Fibroblast of lung (primary cell): ENCODE measurements at regions not wholly inside any gene's neighbourhood (a gene's known extent, or its start where the extent isn't known, plus 50 kb on each side); places are given as distances from the start of the nearest gene placed in this dataset.

Source experiments
- EZH2 ChIP-seq: IDR thresholded peaks from 2 replicates; pipeline ENCODE4 v1.5.1; 2012; ENCODE audit warnings: low read length, control low read depth, mild to moderate bottlenecking; ENCODE audit errors: missing control alignments
- TF ChIP-seq, protein P1 (sequence below), 2 donors: IDR thresholded peaks in 1 of 2; conservative IDR thresholded peaks in 1 of 2; 1 replicate in 1 of 2; 2 replicates in 1 of 2; pipeline ENCODE4 v1.5.1; 2011 to 2012; ENCODE audit warnings: low read length in 2 of 2, control low read depth in 1 of 2, inconsistent platforms in 1 of 2, low read depth in 1 of 2, mild to moderate bottlenecking in 1 of 2

DNA sequence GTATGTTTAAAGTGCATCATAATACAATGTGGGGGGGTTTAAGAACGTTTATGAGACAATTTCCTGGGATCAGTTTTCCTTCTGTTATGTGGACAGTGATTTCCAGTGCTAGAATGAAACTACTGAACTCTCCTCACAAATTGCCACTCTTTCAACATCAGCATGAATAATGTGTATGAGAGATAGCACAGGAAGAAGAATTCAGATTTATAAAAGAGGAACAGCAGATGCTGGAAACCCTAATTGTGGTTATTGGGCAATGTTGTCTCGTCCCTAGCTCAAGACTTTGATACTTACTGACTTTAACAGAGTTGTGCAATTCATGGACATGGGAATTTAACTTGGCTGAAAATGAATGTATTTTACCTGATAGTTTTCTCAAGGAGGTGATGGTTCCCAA is 410.8 kb upstream of the MEF2C start:
- TF ChIP-seq EZH2: no peak
- TF ChIP-seq, protein P1, sequence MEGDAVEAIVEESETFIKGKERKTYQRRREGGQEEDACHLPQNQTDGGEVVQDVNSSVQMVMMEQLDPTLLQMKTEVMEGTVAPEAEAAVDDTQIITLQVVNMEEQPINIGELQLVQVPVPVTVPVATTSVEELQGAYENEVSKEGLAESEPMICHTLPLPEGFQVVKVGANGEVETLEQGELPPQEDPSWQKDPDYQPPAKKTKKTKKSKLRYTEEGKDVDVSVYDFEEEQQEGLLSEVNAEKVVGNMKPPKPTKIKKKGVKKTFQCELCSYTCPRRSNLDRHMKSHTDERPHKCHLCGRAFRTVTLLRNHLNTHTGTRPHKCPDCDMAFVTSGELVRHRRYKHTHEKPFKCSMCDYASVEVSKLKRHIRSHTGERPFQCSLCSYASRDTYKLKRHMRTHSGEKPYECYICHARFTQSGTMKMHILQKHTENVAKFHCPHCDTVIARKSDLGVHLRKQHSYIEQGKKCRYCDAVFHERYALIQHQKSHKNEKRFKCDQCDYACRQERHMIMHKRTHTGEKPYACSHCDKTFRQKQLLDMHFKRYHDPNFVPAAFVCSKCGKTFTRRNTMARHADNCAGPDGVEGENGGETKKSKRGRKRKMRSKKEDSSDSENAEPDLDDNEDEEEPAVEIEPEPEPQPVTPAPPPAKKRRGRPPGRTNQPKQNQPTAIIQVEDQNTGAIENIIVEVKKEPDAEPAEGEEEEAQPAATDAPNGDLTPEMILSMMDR (conservative IDR thresholded peaks at IDR 0.05 in 1 of 2, IDR thresholded peaks at IDR 0.05 in 1 of 2; ENCODE audit: low read depth in 1 of 2, low read length in 2 of 2): no peak
